ENCODE measurements at regions not wholly inside any gene's neighbourhood (a gene's known extent, or its start where the extent isn't known, plus 50 kb on each side); places are given as distances from the start of the nearest gene placed in this dataset.

GRCh38 chr9:89788434-89788833, 183.6 kb downstream of the GADD45G start:
- Mint-ChIP-seq H3K36me3 (ENCODE audit: low read depth) (no peaks in the 10 kb centered on the region), H3K4me1 (peaks cover 3% of the 10 kb centered on the region), H3K9me3 (peaks cover 13% of the 10 kb centered on the region), H3K4me3 (no peak overlapping the region), H3K27ac (no peak overlapping the region), H3K27me3 (peaks cover 32% of the 10 kb centered on the region)
- DNase-seq: no peak
- intact Hi-C loops (cut with micrococcal nuclease): no loop called here

- H3K9me3 Mint-ChIP-seq: peaks cover 9% of the 10 kb centered on the region
- H3K36me3 Mint-ChIP-seq (ENCODE audit: low read depth): no peaks in the 10 kb centered on the region
- no peak for DNase-seq
- peaks cover 30% of the 10 kb centered on the region for H3K27me3 Mint-ChIP-seq
- H3K4me1 Mint-ChIP-seq: peaks cover 3% of the 10 kb centered on the region
- intact Hi-C loops (cut with micrococcal nuclease): no loop called here
- H3K27ac Mint-ChIP-seq: no peak overlapping the region
- H3K4me3 Mint-ChIP-seq: no peak overlapping the region
These were observed 185.2 kb downstream of the GADD45G start for GRCh38 chr9:89789922-89790510.

GRCh38 chr9:89790542-89791109, 185.8 kb downstream of the GADD45G start:
- no peak overlapping the region for H3K4me3 Mint-ChIP-seq
- DNase-seq: no peak
- H3K9me3 Mint-ChIP-seq: peaks cover 5% of the 10 kb centered on the region
- intact Hi-C loops (cut with micrococcal nuclease): no loop called here
- H3K27ac Mint-ChIP-seq: no peak overlapping the region
- peaks cover 26% of the 10 kb centered on the region for H3K27me3 Mint-ChIP-seq
- peaks cover 3% of the 10 kb centered on the region for H3K4me1 Mint-ChIP-seq
- no peaks in the 10 kb centered on the region for H3K36me3 Mint-ChIP-seq (ENCODE audit: low read depth)

GRCh38 chr9:89791754-89792153, 186.9 kb downstream of the GADD45G start:
- intact Hi-C loops (cut with micrococcal nuclease): no loop called here
- DNase-seq: no peak
- Mint-ChIP-seq H3K9me3 (peaks cover 5% of the 10 kb centered on the region), H3K27ac (no peak overlapping the region), H3K4me1 (peaks cover 3% of the 10 kb centered on the region), H3K36me3 (ENCODE audit: low read depth) (no peaks in the 10 kb centered on the region), H3K27me3 (peaks cover 16% of the 10 kb centered on the region), H3K4me3 (no peak overlapping the region)

GRCh38 chr9:89792189-89793123, 187.6 kb downstream of the GADD45G start:
- intact Hi-C loops (cut with micrococcal nuclease): no loop called here
- H3K27ac Mint-ChIP-seq: no peak overlapping the region
- no peaks in the 10 kb centered on the region for H3K36me3 Mint-ChIP-seq (ENCODE audit: low read depth)
- H3K27me3 Mint-ChIP-seq: peaks cover 9% of the 10 kb centered on the region
- DNase-seq: no peak
- H3K9me3 Mint-ChIP-seq: no peaks in the 10 kb centered on the region
- H3K4me3 Mint-ChIP-seq: no peak overlapping the region
- H3K4me1 Mint-ChIP-seq: peaks cover 3% of the 10 kb centered on the region

GRCh38 chr9:89793124-89793495, 188.3 kb downstream of the GADD45G start:
- intact Hi-C loops (cut with micrococcal nuclease): no loop called here
- Mint-ChIP-seq H3K4me1 (peaks cover 3% of the 10 kb centered on the region), H3K27me3 (peaks cover 3% of the 10 kb centered on the region), H3K4me3 (no peak overlapping the region), H3K36me3 (ENCODE audit: low read depth) (no peaks in the 10 kb centered on the region), H3K9me3 (no peaks in the 10 kb centered on the region), H3K27ac (no peak overlapping the region)
- DNase-seq: no peak

- no peaks in the 10 kb centered on the region for H3K9me3 Mint-ChIP-seq
- H3K4me3 Mint-ChIP-seq: no peak overlapping the region
- H3K36me3 Mint-ChIP-seq (ENCODE audit: low read depth): no peaks in the 10 kb centered on the region
- DNase-seq: no peak
- no peak overlapping the region for H3K27ac Mint-ChIP-seq
- peaks cover 3% of the 10 kb centered on the region for H3K4me1 Mint-ChIP-seq
- H3K27me3 Mint-ChIP-seq: peaks cover 2% of the 10 kb centered on the region
- intact Hi-C loops (cut with micrococcal nuclease): no loop called here
These were observed 188.7 kb downstream of the GADD45G start for GRCh38 chr9:89793551-89793950.

GRCh38 chr9:89794918-89795317, 190.1 kb downstream of the GADD45G start:
- no peaks in the 10 kb centered on the region for H3K27me3 Mint-ChIP-seq
- H3K27ac Mint-ChIP-seq: no peak overlapping the region
- no peaks in the 10 kb centered on the region for H3K9me3 Mint-ChIP-seq
- H3K4me1 Mint-ChIP-seq: peaks cover 3% of the 10 kb centered on the region
- DNase-seq: no peak
- H3K4me3 Mint-ChIP-seq: no peak overlapping the region
- no peaks in the 10 kb centered on the region for H3K36me3 Mint-ChIP-seq (ENCODE audit: low read depth)
- intact Hi-C loops (cut with micrococcal nuclease): no loop called here

- no peak for DNase-seq
- Mint-ChIP-seq H3K36me3 (ENCODE audit: low read depth) (no peaks in the 10 kb centered on the region), H3K4me1 (peaks cover 2% of the 10 kb centered on the region), H3K27me3 (no peaks in the 10 kb centered on the region), H3K4me3 (no peak overlapping the region), H3K27ac (no peak overlapping the region), H3K9me3 (no peaks in the 10 kb centered on the region)
- intact Hi-C loops (cut with micrococcal nuclease): no loop called here
These were observed 190.9 kb downstream of the GADD45G start for GRCh38 chr9:89795538-89796195.

GRCh38 chr9:89796606-89797005, 191.8 kb downstream of the GADD45G start:
- Mint-ChIP-seq H3K9me3 (no peaks in the 10 kb centered on the region), H3K4me1 (no peaks in the 10 kb centered on the region), H3K27ac (no peak overlapping the region), H3K27me3 (no peaks in the 10 kb centered on the region), H3K36me3 (ENCODE audit: low read depth) (no peaks in the 10 kb centered on the region), H3K4me3 (no peak overlapping the region)
- DNase-seq: no peak
- intact Hi-C loops (cut with micrococcal nuclease): no loop called here

- Mint-ChIP-seq H3K4me1 (no peaks in the 10 kb centered on the region), H3K4me3 (no peak overlapping the region), H3K27ac (no peak overlapping the region), H3K27me3 (peaks cover 3% of the 10 kb centered on the region), H3K9me3 (no peaks in the 10 kb centered on the region), H3K36me3 (ENCODE audit: low read depth) (no peaks in the 10 kb centered on the region)
- no peak for DNase-seq
- intact Hi-C loops (cut with micrococcal nuclease): no loop called here
These were observed 192.4 kb downstream of the GADD45G start for GRCh38 chr9:89797255-89797654.

- peaks cover 4% of the 10 kb centered on the region for H3K27me3 Mint-ChIP-seq
- no peak overlapping the region for H3K4me3 Mint-ChIP-seq
- DNase-seq: no peak
- no peaks in the 10 kb centered on the region for H3K4me1 Mint-ChIP-seq
- no peaks in the 10 kb centered on the region for H3K36me3 Mint-ChIP-seq (ENCODE audit: low read depth)
- H3K27ac Mint-ChIP-seq: no peak overlapping the region
- intact Hi-C loops (cut with micrococcal nuclease): no loop called here
- no peaks in the 10 kb centered on the region for H3K9me3 Mint-ChIP-seq
These were observed 193.2 kb downstream of the GADD45G start for GRCh38 chr9:89797937-89798455.

- no peaks in the 10 kb centered on the region for H3K36me3 Mint-ChIP-seq (ENCODE audit: low read depth)
- peaks cover 4% of the 10 kb centered on the region for H3K27me3 Mint-ChIP-seq
- H3K4me3 Mint-ChIP-seq: no peak overlapping the region
- DNase-seq: no peak
- no peaks in the 10 kb centered on the region for H3K4me1 Mint-ChIP-seq
- H3K9me3 Mint-ChIP-seq: no peaks in the 10 kb centered on the region
- intact Hi-C loops (cut with micrococcal nuclease): no loop called here
- H3K27ac Mint-ChIP-seq: no peak overlapping the region
These were observed 193.8 kb downstream of the GADD45G start for GRCh38 chr9:89798547-89799120.
